D721Med (cell line): ENCODE measurements at regions not wholly inside any gene's neighbourhood (a gene's known extent, or its start where the extent isn't known, plus 50 kb on each side); places are given as distances from the start of the nearest gene placed in this dataset.
"Not testable (repeated sequence)": the region's sequence is repeated elsewhere in the genome, so short reads cannot be mapped to it uniquely, and the experiment has no call there.

Experiments used
- DNase-seq: peaks from one replicate; pipeline ENCODE4 v3.0.0; 2011; ENCODE audit warnings: low spot score; ENCODE audit not compliant: insufficient read length
- FAIRE-seq: peaks from 2 replicates; lab custom pipeline; 2011; peaks lifted over from hg19 to GRCh38; lab: Jason Lieb, UNC
- TF ChIP-seq, protein P1 (sequence below): IDR thresholded peaks from 2 replicates; pipeline ENCODE4 v1.5.1; 2012; ENCODE audit warnings: mild to moderate bottlenecking, control low read depth; ENCODE audit not compliant: insufficient read depth; ENCODE audit errors: missing control alignments

DNA sequence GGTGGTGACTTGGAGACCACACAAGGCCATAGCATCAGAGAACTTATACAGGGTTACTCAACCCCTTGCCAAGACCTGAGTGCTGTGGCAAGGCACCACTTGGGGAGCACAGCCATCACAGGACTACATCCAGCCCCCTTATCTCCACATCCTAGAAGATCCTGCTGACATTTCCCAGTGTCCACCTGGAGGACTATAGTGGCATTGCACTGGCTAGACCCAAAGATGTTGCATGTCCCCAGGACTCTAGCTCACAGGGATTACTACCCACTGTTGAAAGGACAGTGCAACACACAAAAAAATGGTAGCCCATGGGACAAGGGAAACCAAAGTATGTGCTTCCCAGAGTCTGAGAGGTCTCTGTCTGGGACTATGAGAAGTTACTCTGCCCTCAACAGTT is 411.1 kb upstream of the NUDT12 start:
- TF ChIP-seq, protein P1, sequence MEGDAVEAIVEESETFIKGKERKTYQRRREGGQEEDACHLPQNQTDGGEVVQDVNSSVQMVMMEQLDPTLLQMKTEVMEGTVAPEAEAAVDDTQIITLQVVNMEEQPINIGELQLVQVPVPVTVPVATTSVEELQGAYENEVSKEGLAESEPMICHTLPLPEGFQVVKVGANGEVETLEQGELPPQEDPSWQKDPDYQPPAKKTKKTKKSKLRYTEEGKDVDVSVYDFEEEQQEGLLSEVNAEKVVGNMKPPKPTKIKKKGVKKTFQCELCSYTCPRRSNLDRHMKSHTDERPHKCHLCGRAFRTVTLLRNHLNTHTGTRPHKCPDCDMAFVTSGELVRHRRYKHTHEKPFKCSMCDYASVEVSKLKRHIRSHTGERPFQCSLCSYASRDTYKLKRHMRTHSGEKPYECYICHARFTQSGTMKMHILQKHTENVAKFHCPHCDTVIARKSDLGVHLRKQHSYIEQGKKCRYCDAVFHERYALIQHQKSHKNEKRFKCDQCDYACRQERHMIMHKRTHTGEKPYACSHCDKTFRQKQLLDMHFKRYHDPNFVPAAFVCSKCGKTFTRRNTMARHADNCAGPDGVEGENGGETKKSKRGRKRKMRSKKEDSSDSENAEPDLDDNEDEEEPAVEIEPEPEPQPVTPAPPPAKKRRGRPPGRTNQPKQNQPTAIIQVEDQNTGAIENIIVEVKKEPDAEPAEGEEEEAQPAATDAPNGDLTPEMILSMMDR, result no peak
- DNase-seq (no peak), FAIRE-seq (no peak)

DNA sequence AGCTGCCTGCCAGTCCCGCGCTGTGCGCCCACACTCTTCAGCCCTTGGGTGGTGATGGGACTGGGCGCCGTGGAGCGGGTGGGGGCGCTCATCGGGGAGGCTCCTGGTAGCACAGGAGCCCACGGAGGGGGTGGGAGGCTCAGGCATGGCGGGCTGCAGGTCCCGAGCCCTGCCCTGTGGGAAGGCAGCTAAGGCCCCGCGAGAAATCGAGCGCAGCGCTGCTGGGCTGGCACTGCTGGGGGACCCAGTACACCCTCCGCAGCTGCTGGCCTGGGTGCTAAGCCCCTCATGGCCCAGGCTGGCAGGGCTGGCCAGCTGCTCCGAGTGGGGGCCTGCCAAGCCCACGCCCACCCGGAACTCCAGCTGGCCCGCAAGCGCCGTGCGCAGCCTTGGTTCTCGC is 403.7 kb upstream of the NUDT12 start:
- not testable (repeated sequence) for FAIRE-seq, DNase-seq

DNA sequence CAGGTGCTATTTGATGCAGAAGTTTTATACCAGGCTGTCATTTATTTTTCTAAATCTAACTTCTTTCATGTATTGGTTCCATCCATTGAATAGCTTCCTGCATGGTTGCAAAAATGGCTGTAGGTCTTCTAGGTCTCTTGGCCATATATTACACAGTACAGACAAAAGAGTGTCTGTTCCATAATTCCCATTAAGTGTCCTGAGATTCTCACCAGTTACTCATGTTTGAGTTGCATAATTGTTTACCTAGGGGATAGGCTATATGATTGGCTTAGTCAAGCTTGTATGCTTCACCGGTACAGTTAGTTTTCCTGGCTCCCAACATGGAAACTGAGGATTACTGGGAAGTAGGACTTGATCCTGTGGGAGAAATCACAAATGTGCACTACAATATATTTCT is 399.4 kb upstream of the NUDT12 start:
- TF ChIP-seq, protein P1, result no peak
- FAIRE-seq (no peak), DNase-seq (no peak)

DNA sequence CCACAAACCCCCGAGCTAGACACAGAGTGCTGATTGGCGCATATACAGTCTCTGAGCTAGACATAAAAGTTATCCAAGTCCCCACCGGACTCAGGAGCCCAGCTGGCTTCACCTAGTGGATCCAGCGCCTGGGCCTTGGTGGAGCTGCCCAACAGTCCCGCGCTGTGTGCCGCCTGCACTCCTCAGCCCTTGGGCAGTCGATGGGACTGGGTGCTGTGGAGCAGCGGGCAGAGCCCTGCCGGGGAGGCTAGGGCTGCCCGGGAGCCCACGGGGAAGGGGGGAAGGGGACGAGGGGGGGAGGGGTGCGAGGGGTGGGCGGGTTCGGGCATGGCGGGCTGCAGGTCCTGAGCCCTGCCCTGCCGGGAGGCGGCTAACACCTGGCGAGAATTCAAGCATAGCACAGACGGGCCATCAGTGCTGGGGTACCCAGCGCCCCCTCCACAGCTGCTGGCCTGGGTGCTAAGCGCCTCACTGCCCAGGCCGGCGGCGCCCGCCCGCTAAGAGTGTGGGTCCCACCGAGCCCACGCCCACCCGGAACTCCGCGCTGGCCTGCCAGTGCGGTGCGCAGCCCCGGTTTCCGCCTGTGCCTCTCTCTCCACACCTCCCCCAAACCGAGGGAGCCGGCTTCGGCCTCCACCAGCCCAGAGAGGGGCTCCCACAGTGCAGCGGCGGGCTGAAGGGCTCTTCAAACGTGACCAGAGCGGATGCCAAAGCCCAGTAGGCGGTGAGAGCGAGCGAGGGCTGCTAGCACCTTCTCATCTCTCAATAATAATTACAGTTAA is 391.2 kb upstream of the NUDT12 start:
- TF ChIP-seq, protein P1, result no peak
- no peak for FAIRE-seq

DNA sequence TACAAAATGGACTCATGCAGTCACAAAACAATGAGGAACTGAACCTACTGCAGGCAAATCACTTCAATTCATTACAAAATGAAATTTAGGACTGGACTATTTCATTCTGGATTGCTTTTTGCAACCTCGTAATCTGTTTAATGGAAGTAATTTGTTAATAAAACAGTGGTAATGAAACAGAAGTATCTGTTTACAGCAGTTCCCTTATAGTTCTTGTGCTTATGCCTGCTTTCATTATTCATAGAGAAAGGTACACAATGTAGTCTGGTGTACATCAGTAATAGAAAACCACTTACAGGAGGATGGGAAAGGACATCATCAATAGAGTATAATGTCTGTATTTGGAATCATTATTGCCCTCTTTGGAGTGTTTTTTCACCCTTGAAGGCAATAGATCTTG is 389.2 kb upstream of the NUDT12 start:
- DNase-seq (no peak), FAIRE-seq (no peak)
- TF ChIP-seq, protein P1, result no peak

More for the DNA sequence above, 391.2 kb upstream of the NUDT12 start:
- no peak for DNase-seq

DNA sequence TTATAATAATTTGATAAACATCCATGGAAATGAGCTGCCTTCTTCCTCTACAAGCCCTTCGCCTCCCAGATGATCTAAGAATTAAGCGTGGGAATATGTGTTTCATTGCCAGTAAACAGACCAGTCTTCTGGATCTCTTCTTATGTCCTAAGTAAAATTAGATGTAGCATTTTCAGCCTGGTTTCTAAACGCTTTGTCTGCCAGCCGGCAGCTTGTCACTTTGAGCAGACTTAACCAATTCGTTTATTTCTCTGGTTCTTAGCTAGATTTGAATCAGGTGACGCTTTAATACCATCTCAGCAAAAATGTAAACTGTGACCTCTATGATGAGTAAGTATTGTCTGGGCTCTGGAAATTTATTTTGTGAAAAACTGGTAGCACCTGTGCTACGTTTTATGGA is 380.6 kb upstream of the NUDT12 start:
- TF ChIP-seq, protein P1, result no peak
- DNase-seq (no peak), FAIRE-seq (no peak)

DNA sequence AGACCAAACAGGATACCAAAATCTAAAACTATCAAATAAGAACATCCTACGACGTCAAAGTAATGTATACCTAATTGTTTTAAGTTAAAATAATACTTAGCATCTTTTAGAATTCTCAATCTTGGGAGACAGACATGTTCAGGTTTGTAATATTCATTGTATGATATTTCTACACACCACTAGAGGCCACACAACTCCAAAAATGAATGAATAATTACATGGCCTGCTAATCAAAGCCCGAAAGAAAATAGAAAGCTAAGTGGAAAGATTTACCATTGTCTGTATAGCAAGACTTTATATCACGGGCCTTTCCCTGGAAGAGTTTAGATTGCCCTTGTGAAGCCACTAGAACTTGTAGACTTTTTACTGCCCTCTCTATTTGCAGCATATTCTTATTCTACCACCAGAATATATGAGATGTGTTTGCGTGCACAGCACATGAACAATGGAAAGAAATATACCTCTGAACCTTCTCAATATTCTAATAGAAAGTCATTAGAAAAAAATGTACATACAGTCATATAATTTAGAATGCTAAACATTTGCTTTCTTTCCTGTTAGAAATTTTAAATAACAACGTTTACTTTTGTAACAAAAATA is 380.1 kb upstream of the NUDT12 start:
- TF ChIP-seq, protein P1, result peak; percentile 40
- DNase-seq (no peak), FAIRE-seq (peak; percentile 6)
